ENCODE measurements at regions not wholly inside any gene's neighbourhood (a gene's known extent, or its start where the extent isn't known, plus 50 kb on each side); places are given as distances from the start of the nearest gene placed in this dataset.

- TF ChIP-seq CTCF (IDR thresholded peaks at IDR 0.05) (no peak), POLR2A (IDR thresholded peaks at IDR 0.05) (no peak)
Measured at GRCh38 chr9:90162819-90163218, 479.8 kb downstream of the DIRAS2 start.
